GM12892 (cell line): ENCODE measurements at regions not wholly inside any gene's neighbourhood (a gene's known extent, or its start where the extent isn't known, plus 50 kb on each side); places are given as distances from the start of the nearest gene placed in this dataset.

ENCODE experiments used
- POLR2A ChIP-seq: IDR thresholded peaks from 2 replicates; pipeline ENCODE4 v1.6.1; 2011; ENCODE audit warnings: low read depth, low read length, control low read depth
- POLR2AphosphoS5 ChIP-seq: IDR thresholded peaks from 2 replicates; pipeline ENCODE4 v1.6.1; 2011; ENCODE audit warnings: low read depth, low read length, control low read depth
- TAF1 ChIP-seq: IDR thresholded peaks from 2 replicates; pipeline ENCODE4 v1.6.1; 2011; ENCODE audit warnings: low read depth, mild to moderate bottlenecking, control low read depth, low read length, borderline replicate concordance

DNA sequence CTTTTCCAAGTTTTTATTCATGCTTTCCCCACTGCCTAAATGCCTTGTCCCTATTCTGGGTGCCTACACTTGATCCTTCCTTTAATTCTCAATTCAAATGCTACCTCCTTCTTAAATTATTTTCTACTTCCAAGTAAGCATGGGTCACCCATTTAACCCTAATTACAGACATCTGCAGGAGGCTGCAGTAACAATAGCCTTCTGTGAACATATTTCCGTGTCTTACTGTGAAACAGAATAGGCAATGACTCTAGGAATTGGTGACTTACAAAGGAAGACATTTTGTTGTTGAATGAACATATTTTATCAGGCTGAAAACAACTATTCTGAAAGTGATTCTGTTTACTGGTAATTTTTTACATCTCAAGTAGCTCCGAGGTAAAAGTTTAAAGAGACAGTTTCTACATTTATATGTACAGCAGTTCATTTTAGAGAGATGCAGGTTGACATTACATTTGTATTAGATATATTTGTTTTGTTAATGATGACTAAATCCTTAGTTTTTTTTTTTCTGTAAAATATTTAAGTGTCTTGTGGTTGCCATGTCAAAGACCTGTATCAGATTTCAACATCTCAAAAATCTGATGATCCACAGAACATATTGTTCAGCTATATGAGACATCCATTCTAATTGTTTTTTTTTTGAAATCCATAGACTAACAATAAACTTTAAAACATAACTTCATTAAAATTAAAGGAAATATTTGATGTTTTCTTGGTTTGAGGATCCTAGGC lies 316.8 kb downstream of the CASP12 start:
- TF ChIP-seq POLR2AphosphoS5 (no peak), TAF1 (no peak), POLR2A (no peak)
